ENCODE measurements at regions not wholly inside any gene's neighbourhood (a gene's known extent, or its start where the extent isn't known, plus 50 kb on each side); places are given as distances from the start of the nearest gene placed in this dataset.

DNA sequence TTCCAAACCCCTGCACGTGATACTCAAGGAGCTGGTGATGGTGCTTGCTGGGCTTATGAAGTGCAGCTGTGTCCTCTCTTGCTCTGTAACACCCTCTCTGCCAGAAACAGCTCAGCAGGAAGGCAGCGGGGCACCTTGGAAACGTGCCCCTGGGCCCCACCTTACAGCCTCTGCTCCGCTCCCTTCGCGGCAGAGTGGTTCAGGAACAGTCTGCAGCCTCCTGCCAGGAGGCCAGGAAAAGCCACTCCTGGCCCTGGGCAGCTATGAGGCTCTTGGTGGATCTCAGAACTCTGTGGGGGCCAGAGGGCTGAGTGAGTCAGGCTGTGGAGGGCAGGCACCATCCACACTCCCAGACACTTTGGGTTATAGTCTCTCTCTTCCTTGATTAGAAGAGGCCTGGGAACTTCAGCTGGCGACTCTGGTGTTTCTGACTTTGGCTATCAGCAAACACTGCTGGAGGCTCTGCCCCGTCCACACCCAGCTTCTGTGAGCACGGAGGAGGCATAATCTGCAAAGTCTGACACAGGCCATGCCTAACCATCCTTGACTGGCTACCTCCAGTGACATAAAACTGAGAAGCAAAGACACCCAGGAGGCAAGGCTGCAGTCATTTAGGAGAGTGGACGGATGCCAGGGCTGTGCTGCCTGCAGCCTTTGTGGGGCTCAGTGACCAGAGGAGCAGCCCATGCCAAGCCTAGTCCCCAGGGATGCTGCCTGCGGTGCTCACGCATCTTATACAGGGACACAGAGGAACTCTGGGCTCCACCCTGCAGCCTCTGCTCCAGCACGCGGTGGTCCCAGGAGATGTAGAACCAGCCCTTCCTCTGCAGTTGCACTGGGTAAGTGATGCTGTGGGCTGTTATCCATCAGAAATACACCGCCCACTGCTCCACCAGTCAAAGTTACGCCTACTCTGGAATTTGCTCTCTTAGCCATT is 65.3 kb downstream of the METRNL start:
- DNase-seq (ENCODE audit: low spot score): no peak
- TF ChIP-seq, protein P1, sequence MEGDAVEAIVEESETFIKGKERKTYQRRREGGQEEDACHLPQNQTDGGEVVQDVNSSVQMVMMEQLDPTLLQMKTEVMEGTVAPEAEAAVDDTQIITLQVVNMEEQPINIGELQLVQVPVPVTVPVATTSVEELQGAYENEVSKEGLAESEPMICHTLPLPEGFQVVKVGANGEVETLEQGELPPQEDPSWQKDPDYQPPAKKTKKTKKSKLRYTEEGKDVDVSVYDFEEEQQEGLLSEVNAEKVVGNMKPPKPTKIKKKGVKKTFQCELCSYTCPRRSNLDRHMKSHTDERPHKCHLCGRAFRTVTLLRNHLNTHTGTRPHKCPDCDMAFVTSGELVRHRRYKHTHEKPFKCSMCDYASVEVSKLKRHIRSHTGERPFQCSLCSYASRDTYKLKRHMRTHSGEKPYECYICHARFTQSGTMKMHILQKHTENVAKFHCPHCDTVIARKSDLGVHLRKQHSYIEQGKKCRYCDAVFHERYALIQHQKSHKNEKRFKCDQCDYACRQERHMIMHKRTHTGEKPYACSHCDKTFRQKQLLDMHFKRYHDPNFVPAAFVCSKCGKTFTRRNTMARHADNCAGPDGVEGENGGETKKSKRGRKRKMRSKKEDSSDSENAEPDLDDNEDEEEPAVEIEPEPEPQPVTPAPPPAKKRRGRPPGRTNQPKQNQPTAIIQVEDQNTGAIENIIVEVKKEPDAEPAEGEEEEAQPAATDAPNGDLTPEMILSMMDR (IDR thresholded peaks at IDR 0.05; ENCODE audit: extremely low read depth, missing control alignments): no peak

DNA sequence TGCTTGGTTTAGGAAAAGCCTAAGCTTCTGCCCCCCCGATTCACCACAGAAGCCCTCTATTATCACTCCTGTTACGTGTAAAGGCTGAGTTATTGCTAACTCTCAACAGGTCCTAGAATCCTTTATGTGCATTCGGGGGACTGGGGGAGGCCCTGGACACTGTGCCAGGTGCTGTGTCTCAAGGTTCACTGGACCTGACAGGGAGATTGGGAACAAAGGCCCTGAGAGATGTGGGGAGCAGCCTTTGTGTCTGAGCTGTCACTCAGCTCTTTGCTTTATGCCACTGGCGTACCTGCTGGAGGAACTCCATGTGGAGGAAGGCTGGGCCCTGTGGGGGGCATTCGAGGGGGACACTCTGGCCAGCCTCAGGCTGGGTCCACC is 65.9 kb downstream of the METRNL start:
- TF ChIP-seq, protein P1 (IDR thresholded peaks at IDR 0.05; ENCODE audit: extremely low read depth, missing control alignments): no peak
- DNase-seq (ENCODE audit: low spot score): no peak

DNA sequence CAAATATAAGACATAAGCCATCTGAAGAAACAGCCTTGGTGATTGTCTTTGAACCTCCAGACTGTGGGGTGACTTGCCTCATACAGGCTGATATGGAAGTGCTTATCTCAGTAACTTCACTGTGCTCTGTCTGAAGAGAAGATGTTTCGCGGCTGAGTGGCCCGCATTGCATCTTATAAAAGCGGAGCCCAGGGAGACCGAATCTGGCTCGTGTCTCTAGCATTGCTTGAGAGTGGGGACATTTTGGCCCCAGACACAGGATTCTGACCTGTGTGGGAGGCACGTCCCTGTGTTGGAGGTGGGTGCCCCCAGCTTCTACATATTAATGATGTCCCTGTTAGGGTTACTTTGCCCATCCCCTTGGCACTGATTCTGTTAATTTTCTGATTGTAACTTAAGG is 66.4 kb downstream of the METRNL start:
- TF ChIP-seq, protein P1 (IDR thresholded peaks at IDR 0.05; ENCODE audit: extremely low read depth, missing control alignments): no peak
- no peak for DNase-seq (ENCODE audit: low spot score)

DNA sequence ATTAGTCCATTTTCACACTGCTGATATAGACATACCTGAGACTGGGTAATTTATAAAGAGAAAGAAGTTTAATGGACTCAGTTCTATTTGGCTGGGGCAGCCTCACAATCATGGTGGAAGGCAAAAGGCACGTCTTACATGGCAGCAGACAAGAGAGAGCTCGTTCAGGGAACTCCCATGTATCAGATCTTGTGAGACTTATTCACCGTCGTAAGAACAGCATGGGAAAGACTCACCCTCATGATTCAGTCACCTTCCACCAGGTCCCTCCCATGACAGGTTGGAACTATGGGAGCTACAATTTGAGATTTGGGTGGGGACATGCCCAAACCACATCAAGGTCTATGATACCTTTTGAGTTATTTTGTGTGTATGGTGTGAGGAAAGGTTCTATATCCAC is 66.9 kb downstream of the METRNL start:
- TF ChIP-seq, protein P1 (IDR thresholded peaks at IDR 0.05; ENCODE audit: extremely low read depth, missing control alignments): no peak
- no peak for DNase-seq (ENCODE audit: low spot score)

DNA sequence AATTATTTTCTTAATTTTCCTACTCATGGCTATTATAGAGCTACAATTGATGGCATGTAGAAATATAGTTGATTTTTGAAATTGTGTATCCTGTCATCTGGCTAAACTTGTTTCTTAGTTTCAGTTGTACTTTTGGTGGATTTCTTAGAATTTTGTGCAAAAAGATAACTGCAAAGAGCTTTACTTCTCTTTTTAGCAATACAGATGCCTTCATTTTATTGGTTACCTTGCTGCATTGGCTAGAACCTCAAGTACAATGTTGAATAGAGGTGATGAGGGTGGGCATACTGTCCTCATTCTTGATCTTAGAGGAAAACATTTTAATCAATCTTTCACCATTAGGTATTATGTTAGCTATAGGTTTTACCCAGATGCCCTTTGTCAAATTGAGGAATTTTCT is 67.9 kb downstream of the METRNL start:
- DNase-seq (ENCODE audit: low spot score): no peak
- TF ChIP-seq, protein P1 (IDR thresholded peaks at IDR 0.05; ENCODE audit: extremely low read depth, missing control alignments): no peak

DNA sequence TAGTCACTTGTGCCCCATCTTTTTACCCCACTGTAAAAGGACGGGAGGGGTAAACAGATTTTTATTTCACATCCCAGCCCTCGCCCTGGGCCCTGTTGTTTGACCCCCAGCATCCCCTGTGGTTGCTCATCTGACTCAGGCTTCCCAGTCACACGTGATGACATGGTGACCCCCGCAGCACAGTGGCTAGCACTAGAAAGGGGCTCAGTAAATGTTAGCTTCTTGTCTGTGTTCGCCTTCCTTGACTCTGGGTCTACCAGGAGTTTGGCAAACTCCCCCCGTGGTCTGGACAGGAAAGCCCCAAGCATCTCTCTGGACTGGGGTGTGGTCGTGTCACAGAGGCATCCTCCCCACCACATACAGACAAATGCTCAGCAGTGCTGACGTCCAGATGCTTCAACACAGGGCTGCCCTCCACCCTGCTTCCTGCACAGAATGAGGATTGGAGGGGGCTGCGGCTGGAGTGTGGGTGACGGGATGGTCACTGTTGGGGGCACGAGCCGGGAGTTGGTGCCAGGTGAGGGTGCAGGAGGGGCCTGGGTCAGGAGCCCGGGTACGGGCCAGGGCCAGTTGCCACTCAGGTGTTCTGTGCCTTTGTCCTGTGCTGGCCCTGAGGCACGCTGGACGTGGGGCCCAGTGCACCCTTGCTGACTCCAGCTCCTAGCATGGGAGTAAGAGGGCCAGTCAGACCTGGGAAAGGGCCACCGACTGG is 69.1 kb downstream of the METRNL start:
- DNase-seq (ENCODE audit: low spot score): no peak
- TF ChIP-seq, protein P1 (IDR thresholded peaks at IDR 0.05; ENCODE audit: extremely low read depth, missing control alignments): no peak
